Peyer's patch (tissue), 4 donors: ENCODE measurements at regions not wholly inside any gene's neighbourhood (a gene's known extent, or its start where the extent isn't known, plus 50 kb on each side); places are given as distances from the start of the nearest gene placed in this dataset.

Experiments
- POLR2A ChIP-seq, 2 donors: fragments of 450-650 bp; IDR thresholded peaks; one replicate each; pipeline ENCODE4 v1.5.1; 2017; ENCODE audit warnings: antibody characterized with exemption in 2 of 2, mild to moderate bottlenecking in 2 of 2, moderate library complexity in 2 of 2
- TF ChIP-seq, protein P1 (sequence below), 6 experiments: fragments of 450-650 bp in 4 of 6; fragments of 200-600 bp in 2 of 6; sonication (generic) in 1 of 6; IDR thresholded peaks; one replicate each; pipeline ENCODE4 v1.5.1; 2017 to 2019; ENCODE audit warnings: antibody characterized with exemption in 6 of 6, mild to moderate bottlenecking in 3 of 6, moderate library complexity in 1 of 6

DNA sequence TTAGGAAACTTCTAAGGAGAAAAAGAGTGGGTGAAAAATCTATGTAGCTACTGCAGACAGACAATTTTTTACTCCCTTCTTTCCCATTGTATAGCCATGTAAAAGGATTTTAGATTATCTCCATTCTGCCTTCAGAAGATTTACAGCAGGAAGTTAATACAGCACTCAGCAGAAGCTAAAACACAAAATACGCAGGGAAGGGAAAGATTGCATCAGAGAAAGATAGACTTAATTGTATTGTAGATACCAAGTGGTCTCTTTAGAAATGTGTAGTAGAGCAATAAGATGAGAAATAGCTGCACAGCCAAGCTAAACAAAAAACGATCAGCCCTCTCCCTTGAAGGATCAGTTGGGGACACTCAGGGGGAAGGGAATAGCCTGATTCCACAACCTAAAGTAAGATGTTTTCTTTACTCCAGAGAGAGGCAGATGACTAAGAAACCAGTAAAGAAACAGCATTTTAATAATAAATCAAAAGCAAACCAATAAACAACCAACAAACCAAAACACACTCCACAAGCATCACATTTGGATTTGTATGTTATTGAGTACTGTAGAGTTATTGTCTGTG, 236.7 kb upstream of the SLITRK1 start:
- TF ChIP-seq, protein P1, sequence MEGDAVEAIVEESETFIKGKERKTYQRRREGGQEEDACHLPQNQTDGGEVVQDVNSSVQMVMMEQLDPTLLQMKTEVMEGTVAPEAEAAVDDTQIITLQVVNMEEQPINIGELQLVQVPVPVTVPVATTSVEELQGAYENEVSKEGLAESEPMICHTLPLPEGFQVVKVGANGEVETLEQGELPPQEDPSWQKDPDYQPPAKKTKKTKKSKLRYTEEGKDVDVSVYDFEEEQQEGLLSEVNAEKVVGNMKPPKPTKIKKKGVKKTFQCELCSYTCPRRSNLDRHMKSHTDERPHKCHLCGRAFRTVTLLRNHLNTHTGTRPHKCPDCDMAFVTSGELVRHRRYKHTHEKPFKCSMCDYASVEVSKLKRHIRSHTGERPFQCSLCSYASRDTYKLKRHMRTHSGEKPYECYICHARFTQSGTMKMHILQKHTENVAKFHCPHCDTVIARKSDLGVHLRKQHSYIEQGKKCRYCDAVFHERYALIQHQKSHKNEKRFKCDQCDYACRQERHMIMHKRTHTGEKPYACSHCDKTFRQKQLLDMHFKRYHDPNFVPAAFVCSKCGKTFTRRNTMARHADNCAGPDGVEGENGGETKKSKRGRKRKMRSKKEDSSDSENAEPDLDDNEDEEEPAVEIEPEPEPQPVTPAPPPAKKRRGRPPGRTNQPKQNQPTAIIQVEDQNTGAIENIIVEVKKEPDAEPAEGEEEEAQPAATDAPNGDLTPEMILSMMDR (IDR thresholded peaks at IDR 0.05), result no peak
- TF ChIP-seq POLR2A (IDR thresholded peaks at IDR 0.05), result no peak
